ENCODE measurements at regions not wholly inside any gene's neighbourhood (a gene's known extent, or its start where the extent isn't known, plus 50 kb on each side); places are given as distances from the start of the nearest gene placed in this dataset.
"Not testable (repeated sequence)": the region's sequence is repeated elsewhere in the genome, so short reads cannot be mapped to it uniquely, and the experiment has no call there.

DNA sequence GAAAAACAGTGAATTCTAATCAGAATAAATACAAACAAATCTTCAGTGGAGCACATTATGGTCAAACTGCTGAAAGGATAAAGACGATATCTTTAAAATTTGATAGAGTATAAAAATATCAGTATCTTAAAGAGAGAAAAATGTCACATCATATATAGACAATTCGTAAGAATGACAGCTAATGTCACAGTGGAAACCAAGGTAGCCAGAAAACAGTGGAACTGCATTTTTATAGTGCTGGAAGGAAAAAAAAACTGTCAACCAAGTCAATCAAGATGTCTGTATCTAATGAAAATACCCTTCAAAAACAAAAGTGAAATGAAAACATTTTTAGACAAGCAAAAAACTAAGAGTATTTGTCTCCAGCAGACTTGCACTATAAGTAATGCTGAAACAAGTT, 73.4 kb upstream of the HMGXB4 start:
- no peak for DNase-seq (ENCODE audit: low spot score)

DNA sequence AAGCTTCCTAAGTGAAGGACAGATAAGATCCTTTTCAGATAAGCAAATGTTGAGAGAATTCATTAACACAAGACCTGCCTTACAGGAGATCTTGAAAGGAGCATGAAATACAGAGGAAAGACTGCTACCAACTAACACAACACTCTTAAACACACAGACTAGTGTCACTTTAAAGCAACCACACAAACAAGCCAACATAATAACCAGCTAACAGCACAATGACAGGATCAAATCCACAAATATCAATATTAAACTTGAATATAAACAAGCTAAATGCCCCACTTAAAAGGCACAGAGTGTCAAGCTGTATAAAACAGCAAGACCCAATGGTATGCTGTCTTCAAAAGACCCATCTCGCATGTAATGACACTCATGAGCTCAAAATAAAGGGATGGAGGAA, 70.8 kb upstream of the HMGXB4 start:
- DNase-seq (ENCODE audit: low spot score): no peak

DNA sequence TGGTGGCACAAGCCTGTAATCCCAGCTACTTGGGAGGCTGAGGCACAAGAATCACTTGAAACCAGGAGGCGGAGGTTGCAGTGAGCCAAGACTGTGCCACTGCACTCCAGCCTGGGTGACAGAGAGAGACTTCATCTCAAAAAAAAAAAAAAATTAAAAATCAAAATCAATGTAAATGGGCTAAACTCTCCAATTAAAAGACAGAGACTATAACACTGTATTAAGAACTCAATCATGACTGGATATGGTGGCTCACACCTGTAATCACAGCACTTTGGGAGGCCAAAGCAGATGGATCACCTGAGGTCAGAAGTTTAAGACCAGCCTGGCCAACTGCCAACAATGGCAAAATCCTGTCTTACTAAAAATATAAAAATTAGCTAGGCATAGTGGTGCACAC, 68.4 kb upstream of the HMGXB4 start:
- DNase-seq (ENCODE audit: low spot score): not testable (repeated sequence)

DNA sequence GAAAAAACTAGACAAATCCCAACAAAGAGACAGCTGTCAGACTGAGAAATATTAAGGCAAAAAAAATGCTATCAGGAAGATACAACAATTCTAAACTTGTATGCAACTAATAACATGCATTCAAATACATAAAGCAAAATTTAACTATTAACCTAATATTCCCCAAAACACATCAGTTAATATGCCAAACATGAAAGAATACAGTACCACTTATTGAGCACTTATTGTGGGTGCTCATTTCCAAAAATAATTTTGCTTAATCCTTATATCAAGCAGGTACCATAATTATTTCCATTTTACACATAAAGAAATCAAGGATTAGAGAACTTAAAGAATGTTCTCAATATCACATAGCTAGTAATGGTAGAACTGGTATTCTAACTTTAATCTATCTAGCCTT, 67.7 kb upstream of the HMGXB4 start:
- DNase-seq (ENCODE audit: low spot score): no peak

DNA sequence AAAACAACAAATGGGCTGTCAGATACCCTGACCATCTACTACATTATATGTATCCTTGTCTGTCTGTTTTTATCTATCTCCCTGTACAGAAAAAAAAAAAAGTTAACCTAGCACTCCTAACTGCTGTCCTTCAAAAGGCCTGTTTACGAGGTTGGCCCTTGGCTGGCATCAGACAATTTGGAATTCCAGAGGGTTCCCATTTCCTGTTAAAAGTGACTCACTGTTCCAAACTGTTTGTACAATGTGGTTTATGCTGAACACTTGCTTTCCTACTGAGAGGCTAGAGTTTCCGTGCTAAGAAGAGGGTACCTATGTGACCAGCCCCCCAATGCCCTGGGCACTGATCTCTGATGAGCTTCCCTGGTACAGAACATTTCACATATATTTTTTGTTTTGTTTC, 65.9 kb upstream of the HMGXB4 start:
- peak; percentile 86 for DNase-seq (ENCODE audit: low spot score)

DNA sequence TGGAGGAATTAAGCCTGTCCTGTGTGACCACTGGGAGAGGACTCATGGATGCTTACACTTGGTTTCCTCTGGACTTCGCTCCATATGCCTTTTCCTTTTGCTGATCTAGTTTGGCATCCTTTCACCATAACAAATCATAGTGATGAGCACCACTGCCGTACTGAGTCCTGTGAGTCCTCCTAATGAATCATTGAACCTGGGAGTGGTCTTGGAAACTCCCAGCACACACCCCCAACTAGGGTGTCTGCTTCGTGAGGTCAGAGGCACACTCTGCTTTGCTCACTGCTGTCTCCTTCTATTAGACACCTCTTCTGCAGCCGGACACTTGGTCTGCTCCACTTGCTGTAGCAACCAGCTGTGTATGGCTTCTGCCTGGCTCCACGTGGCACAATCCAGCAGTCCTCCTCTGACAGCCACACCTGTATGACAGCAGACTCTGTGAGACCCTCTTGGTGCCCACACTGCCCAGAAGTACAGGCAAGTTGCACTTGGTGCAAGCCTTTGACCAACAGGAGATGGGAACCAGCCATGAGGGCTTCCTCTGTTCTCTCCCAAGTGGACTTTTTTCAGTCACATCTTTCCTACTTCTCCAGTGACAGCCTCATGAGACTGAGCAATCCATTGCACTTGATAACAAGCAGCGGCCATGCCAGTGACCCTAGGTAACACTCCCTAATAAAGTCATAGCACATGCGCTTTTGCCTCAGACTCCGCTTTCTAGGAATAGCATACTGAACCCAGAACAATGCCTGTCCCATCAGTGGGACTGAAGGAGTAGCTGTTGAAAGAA, 65.0 kb upstream of the HMGXB4 start:
- DNase-seq (ENCODE audit: low spot score): peak; percentile 47

DNA sequence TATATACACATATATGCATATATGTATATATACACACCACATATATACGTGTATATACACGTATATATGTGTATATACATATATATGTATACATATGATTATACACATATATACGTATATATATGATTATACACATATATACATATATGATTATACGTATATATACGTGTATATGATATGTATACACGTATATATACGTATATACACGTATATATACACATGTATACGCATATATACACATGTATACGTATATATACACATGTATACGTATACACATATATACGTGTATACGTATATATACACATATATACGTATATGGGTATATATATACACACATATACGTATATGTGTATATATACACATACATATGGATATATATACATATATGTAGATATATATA, 62.1 kb upstream of the HMGXB4 start:
- DNase-seq (ENCODE audit: low spot score): no peak

DNA sequence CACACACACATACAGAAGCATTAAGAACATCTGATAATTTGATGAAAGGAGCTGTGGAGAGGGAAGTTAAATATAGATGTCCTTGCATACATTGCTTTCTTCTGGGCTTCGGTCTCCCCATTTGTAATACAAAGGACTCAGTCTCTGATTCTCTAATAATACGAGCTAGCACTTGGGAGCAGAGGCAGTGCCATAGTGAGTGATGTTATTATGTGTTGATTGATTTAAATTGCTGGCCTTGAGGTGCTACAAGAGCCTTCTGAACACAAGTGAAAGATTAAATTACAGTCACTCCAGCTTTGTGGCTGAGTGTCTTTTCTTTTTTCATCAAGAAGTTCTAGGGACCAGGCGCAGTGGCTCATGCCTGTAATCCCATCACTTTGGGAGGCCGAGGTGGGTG, 61.5 kb upstream of the HMGXB4 start:
- DNase-seq (ENCODE audit: low spot score): no peak

DNA sequence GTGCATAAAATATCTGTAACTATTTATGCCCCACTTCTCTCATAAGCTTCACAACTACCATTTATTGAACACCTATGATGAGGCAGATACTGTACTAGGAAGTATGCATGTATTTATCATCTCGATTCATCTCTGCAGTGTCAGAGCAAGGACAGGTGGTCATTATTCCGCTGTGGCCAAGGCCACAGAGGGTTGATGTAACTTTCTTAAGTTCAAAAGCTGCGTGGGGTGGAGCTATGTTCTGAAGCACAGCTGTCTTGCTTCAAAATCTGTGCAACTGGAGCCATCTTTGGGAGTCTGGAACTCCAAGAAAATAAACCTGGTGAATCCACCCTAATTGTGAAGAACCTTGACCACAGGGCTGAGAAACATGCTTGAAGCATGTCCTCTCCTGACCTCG, 60.2 kb upstream of the HMGXB4 start:
- DNase-seq (ENCODE audit: low spot score): no peak

DNA sequence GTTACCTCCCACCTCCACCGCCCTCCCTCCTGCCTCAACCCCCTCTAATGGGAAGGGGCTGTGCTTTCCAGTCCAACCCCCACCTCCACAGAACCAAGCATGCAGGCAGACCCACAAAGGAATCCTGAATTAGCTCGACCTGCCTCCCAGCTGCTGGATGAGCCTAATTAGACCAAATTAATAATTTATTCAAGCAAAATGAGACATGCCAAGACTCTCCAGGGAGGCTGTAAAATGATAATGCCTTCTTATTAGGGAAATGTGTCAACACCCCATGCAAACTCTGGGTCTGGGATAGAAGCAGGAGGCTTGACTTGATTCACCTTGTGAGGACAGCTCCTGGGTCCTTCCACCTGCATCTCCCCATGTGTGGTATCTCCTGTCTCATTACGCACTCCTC, 59.4 kb upstream of the HMGXB4 start:
- DNase-seq (ENCODE audit: low spot score): no peak

DNA sequence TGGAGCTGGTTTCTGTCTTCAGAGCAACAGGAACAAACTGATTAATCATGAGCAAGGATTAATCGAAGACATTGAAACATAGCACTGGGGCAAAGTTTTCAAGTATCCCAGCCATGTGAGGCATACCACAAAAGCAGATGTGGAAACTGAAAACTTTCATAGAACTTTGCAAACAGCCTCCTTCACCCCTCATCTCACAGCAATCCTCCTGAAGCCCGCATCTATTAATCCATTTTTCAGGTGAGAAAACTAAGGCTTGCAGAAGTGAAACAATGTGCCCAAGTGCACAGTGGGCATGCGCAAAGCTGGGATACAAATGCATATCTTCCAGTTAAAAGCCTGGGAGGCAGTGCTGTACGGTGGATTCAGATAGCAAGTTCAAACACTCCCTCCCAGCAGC, 58.6 kb upstream of the HMGXB4 start:
- no peak for DNase-seq (ENCODE audit: low spot score)

DNA sequence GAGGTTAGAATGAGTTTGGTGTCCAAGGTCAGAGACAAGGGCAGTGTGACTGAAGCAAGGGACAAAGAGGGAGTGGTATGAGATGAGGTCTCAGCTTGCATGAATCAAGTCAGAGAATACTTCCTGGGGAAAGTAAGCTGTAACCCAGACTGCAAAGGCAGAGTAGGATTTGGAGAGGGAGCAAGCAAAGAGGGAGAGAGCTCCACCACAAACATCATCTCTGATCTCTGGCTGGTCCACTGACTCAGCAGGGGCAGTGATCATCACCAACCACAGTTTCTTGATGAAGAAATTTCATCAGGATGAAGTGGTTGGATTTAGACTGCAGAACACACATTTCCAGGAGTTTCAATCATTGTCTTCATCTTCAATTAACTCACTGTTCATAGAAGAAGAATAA, 54.9 kb upstream of the HMGXB4 start:
- no peak for DNase-seq (ENCODE audit: low spot score)

DNA sequence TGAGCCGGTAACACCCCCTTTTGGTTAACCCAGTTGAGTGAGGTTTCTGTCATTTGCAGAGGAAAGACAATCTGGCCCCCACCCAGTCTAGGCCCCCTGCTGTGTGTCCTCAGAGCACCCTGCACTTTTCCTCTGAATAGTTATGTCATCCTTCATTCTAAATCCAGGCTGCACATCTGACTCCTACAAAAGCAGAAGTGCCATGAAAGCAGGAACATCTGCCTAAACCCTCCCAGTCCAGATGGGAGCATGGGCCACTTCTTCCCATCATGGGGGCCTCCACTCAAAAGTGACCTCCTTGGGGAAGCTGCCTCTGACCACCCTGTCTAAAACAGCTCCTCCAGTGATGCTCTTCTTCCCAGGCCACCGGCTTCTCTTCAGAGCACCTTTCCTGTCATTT, 53.7 kb upstream of the HMGXB4 start:
- no peak for DNase-seq (ENCODE audit: low spot score)

DNA sequence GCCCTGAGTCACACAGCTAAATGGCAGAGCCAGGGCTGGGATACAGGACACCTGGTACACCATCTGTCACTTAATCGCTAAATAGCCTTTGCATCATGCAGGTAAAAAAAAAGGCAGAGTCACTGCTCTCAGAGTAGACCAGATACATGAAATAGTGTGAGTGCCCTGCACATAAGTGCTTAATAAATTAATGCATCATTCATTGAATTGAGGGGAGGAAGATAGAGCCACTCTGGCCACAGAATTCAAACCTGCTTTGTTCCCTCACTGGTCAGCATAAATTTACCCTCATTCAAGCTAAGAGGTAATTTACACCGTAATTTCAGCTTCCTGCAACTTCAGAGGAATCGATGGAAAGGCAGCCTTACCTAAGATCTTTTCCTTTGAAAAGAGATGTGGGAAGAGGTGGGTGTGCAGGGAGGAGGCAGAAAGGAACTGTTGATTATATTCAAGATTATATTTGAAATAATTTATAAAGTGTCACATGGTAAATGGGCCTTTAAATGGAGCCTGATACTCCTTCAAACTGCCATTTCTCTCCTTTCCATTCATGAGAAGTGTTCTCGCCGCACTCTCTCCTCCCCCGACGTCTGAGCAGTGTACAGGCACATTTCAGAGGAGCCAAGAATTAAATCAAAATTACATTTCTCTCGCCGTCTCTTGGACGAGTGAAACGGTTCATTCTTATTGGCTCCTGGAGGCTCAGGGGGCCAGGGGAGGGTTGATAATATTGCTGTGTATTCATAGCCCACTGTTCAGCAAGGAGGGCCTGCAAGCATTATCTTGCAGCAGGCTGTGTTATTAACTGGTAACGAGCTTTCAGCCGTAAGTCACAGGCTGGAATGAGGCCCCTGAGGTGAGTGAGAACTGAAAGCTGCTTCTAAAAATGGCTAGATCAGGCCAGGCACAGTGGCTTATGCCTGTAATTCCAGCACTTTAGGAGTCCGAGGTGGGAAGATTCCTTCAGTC, 52.2 kb upstream of the HMGXB4 start:
- no peak for DNase-seq (ENCODE audit: low spot score)

DNA sequence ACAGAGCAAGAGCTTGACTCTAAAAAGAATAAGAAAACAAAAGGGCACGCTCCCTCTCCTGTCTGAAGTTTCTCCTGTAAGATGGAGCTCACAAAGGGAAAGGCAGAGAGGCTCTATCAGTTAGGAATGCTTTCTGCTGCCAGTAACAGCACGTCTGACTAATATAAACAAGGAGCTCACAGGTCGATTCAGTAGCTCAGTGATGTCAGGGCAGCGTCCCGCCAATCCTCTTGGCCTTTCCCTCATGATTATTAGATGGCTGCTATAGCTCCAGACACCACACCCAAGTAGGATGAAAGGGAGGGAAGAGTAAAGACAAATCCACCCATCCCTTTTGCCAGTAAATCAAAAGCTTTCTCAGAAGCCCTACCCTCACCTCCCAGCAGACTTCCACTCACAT, 51.3 kb upstream of the HMGXB4 start:
- peak; percentile 35 for DNase-seq (ENCODE audit: low spot score)

DNA sequence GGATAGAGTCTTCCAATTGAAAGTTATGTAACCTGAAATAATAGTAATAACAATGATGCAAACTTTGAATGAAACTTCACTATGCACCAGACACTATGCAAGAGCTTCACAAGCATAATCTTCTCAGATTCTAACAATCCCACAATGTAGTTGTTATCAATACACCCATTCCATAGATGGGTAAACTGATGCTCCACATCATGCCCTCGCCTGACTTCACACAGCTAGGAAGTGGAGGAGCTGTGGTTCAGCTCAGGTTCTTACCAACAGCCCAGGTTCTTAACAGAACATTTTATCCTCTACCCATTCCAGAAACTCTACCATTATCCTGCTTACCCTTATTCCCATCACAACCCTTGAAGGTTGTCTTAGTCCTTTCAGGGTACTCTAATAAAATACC, 50.4 kb upstream of the HMGXB4 start:
- no peak for DNase-seq (ENCODE audit: low spot score)

Data from A172 (cell line).